ENCODE measurements at regions not wholly inside any gene's neighbourhood (a gene's known extent, or its start where the extent isn't known, plus 50 kb on each side); places are given as distances from the start of the nearest gene placed in this dataset.

DNA sequence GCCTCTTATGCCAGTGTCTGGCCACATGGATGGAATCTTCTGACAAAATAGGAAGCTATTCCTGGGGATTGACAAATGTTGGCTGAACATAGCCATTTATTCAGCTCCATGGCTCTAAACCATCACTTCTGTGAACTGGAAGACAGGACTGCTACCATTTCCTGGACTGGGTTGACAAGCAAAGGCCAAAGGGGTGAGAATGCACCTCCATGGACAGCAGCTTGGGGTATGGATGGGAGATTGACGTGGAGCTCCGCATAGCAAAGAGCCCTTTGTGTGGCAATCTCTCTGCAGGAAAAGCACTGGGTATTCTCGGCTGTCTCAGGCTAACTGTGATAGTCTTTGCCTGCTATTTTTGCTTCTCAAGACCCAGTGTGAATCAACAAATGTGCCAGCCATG lies 223.0 kb upstream of the EGLN3 start:
- Mint-ChIP-seq H3K27me3 (ENCODE audit: unreplicated experiment) (no peaks in the 10 kb centered on the region), H3K4me1 (ENCODE audit: low read depth, unreplicated experiment) (peaks cover 20% of the 10 kb centered on the region), H3K9me3 (ENCODE audit: low read depth, unreplicated experiment) (no peaks in the 10 kb centered on the region), H3K4me3 (ENCODE audit: low read depth, unreplicated experiment) (no peak overlapping the region), H3K27ac (ENCODE audit: unreplicated experiment) (no peak overlapping the region), H3K36me3 (ENCODE audit: insufficient read depth, unreplicated experiment) (no peaks in the 10 kb centered on the region)
- CTCF ChIA-PET, result no interaction called here
- BruUV-seq (replicated peaks), result no TSS peak
- no peak for DNase-seq
- TF ChIP-seq, protein P1, sequence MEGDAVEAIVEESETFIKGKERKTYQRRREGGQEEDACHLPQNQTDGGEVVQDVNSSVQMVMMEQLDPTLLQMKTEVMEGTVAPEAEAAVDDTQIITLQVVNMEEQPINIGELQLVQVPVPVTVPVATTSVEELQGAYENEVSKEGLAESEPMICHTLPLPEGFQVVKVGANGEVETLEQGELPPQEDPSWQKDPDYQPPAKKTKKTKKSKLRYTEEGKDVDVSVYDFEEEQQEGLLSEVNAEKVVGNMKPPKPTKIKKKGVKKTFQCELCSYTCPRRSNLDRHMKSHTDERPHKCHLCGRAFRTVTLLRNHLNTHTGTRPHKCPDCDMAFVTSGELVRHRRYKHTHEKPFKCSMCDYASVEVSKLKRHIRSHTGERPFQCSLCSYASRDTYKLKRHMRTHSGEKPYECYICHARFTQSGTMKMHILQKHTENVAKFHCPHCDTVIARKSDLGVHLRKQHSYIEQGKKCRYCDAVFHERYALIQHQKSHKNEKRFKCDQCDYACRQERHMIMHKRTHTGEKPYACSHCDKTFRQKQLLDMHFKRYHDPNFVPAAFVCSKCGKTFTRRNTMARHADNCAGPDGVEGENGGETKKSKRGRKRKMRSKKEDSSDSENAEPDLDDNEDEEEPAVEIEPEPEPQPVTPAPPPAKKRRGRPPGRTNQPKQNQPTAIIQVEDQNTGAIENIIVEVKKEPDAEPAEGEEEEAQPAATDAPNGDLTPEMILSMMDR (IDR thresholded peaks at IDR 0.05; ENCODE audit: unreplicated experiment), result no peak
- intact Hi-C loops (cut with micrococcal nuclease; ENCODE audit: unreplicated experiment), result loop anchor here (5.0 kb wide), 1 partner anchor 48 kb away; no protein-coding TSS in a partner anchor

DNA sequence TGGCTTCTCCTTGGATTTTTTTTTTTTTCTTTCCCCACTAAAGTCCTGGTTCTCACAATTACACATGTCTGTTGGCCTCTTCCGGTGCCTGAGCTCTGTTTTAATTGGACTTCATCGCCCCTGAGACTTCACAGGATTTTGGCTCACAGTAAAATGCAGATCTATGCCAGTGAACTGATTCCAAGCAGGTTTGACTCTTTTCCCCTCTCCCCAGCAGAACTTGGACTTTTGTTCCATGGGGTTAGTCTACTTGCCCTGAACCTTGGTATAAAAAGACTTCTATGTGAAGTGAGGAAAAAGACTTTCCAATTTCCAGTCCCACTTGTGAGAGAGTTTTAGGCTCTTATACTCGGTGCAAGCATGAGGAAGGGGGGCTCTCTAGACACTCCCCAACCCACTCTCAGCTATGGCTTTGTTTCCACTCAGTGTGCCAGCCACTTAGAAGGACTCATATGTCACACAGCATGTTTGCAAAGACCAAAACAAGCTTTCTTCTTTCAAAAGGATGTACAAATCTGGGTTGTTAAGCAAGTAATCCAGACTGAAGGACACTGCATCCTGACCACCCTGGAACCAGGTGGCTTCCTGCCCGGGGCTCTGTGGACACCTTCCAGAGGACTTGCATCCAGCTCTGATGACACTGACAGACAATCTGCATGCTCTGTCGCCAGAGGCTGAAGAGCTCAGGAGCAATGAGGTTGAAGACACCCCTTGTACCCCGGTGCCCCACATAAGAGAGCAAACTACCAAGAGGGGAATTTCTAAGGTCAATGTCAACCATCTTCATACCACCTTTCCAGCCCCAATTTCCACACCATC lies 221.9 kb upstream of the EGLN3 start:
- Mint-ChIP-seq H3K27me3 (ENCODE audit: unreplicated experiment) (peaks cover 8% of the 10 kb centered on the region), H3K4me1 (ENCODE audit: low read depth, unreplicated experiment) (peaks cover 20% of the 10 kb centered on the region), H3K4me3 (ENCODE audit: low read depth, unreplicated experiment) (peak overlapping the region; percentile 36), H3K27ac (ENCODE audit: unreplicated experiment) (no peak overlapping the region), H3K9me3 (ENCODE audit: low read depth, unreplicated experiment) (no peaks in the 10 kb centered on the region), H3K36me3 (ENCODE audit: insufficient read depth, unreplicated experiment) (no peaks in the 10 kb centered on the region)
- no peak for DNase-seq
- intact Hi-C loops (cut with micrococcal nuclease; ENCODE audit: unreplicated experiment), result loop anchor here (5.0 kb wide), 1 partner anchor 50 kb away; no protein-coding TSS in a partner anchor
- BruUV-seq (replicated peaks), result no TSS peak
- CTCF ChIA-PET, result interaction anchor here (0.5 kb wide), 1 partner anchor 259 kb away, joined by 4 read pairs; no protein-coding TSS in a partner anchor
- TF ChIP-seq, protein P1 (IDR thresholded peaks at IDR 0.05; ENCODE audit: unreplicated experiment), result no peak

DNA sequence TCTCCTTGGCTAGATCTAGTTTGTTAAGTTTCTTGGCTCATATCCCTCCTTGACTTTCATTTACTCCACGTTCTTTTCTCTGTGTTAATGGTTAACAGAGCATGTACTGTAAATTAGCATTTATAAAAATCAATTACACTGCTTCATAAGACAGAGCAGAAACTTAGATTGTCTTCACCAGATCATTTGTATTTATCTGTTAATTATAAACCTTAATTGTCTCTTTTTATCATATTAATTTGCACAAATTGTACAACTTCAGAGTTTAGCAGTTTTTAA lies 221.2 kb upstream of the EGLN3 start:
- no peaks in the 10 kb centered on the region for H3K36me3 Mint-ChIP-seq (ENCODE audit: insufficient read depth, unreplicated experiment)
- no peak for DNase-seq
- intact Hi-C loops (cut with micrococcal nuclease; ENCODE audit: unreplicated experiment), result loop anchor here (5.0 kb wide), 1 partner anchor 50 kb away; no protein-coding TSS in a partner anchor
- TF ChIP-seq, protein P1 (IDR thresholded peaks at IDR 0.05; ENCODE audit: unreplicated experiment), result no peak
- peak overlapping the region; percentile 36 for H3K4me3 Mint-ChIP-seq (ENCODE audit: low read depth, unreplicated experiment)
- BruUV-seq (replicated peaks), result no TSS peak
- peaks cover 20% of the 10 kb centered on the region for H3K4me1 Mint-ChIP-seq (ENCODE audit: low read depth, unreplicated experiment)
- peaks cover 8% of the 10 kb centered on the region for H3K27me3 Mint-ChIP-seq (ENCODE audit: unreplicated experiment)
- H3K9me3 Mint-ChIP-seq (ENCODE audit: low read depth, unreplicated experiment), result no peaks in the 10 kb centered on the region
- no peak overlapping the region for H3K27ac Mint-ChIP-seq (ENCODE audit: unreplicated experiment)
- CTCF ChIA-PET, result no interaction called here

DNA sequence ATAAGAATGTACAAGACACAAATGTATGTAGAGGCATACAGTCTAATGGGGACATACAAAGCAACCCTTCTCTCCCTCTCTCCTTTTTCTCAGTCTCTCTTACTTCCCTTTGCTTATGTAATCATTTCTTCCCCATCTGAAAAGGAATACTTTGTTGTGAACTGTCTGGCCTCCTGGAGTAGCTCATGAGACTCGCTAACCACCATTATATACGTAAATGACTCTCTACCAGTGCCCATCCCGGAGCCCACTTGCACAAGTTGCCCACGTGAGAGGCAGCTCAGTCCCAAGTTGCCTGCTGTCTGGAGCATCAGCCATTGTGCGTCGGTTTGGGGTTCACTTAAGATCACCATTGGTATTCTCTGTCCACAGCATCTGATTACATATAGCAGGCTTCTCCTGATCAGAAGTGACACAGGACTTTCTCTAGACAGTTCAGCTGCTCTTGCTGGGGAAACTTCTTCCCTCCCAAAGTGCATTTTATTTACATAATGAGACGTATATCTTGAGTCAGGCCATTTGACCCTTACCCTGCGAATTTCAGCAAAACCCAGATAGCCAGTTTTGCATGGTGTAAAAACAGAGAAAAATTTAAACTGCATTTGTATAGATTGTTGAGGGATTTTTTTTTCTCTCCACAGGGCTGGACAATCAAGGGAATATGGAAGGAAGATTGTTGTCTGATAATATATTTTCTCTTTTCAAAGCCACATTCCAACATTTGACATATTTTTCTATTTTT lies 220.7 kb upstream of the EGLN3 start:
- intact Hi-C loops (cut with micrococcal nuclease; ENCODE audit: unreplicated experiment), result loop anchor here (5.0 kb wide), 1 partner anchor 51 kb away; no protein-coding TSS in a partner anchor
- TF ChIP-seq, protein P1 (IDR thresholded peaks at IDR 0.05; ENCODE audit: unreplicated experiment), result no peak
- Mint-ChIP-seq H3K36me3 (ENCODE audit: insufficient read depth, unreplicated experiment) (no peaks in the 10 kb centered on the region), H3K4me1 (ENCODE audit: low read depth, unreplicated experiment) (peaks cover 20% of the 10 kb centered on the region), H3K27ac (ENCODE audit: unreplicated experiment) (no peak overlapping the region), H3K4me3 (ENCODE audit: low read depth, unreplicated experiment) (peak overlapping the region; percentile 36), H3K27me3 (ENCODE audit: unreplicated experiment) (peaks cover 8% of the 10 kb centered on the region), H3K9me3 (ENCODE audit: low read depth, unreplicated experiment) (no peaks in the 10 kb centered on the region)
- no peak for DNase-seq
- CTCF ChIA-PET, result no interaction called here
- no TSS peak for BruUV-seq (replicated peaks)

Data from Calu3 (cell line).